ENCODE measurements at regions not wholly inside any gene's neighbourhood (a gene's known extent, or its start where the extent isn't known, plus 50 kb on each side); places are given as distances from the start of the nearest gene placed in this dataset.

- no peak for DNase-seq (ENCODE audit: low read depth)
- TF ChIP-seq CTCF (conservative IDR thresholded peaks at IDR 0.05; ENCODE audit: low read length) = no peak
- no peak overlapping the region for H3K4me3 ChIP-seq (ENCODE audit: low read length)
Observed at GRCh38 chr2:66696374-66696773, 261.4 kb downstream of the MEIS1 start.

DNA sequence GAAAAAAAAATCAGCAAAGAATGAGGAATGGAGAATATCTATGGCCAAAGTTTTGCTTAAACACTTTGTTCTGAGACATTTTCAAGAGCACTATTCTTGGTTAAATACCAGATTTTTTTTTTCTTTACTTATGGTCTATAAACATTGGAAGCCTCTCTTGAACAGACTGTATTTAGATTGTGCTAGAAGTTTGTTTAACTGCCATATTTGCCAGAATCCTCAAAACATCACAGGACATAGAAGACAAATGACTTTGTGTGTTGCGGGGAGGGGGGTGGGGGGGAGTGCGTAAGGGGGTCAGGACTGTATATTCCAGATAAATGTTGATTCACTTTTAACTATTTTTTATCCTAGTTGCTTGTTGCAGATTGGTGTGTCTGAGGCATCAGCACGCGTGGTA, 262.0 kb downstream of the MEIS1 start:
- no peak for DNase-seq (ENCODE audit: low read depth)
- no peak for TF ChIP-seq CTCF (conservative IDR thresholded peaks at IDR 0.05; ENCODE audit: low read length)
- H3K4me3 ChIP-seq (ENCODE audit: low read length) = no peak overlapping the region

DNA sequence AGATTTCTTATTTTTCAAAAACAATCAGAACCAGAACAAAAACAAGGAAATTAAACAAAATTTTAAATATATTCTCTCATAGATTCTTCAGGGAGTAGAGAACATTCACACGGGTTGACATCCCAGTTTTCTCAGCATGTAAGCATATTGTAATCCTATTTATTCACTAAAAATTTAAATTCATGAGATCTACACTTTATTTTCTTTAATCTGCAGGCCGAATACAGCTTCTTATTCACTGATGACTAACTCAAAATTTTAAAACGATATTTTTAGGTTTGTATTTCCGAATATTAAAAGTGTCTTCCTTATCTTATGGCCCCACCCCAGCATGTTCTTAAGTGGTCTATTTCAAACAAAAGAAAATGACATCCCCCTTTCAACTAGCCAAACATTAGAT, 262.4 kb downstream of the MEIS1 start:
- H3K4me3 ChIP-seq (ENCODE audit: low read length) = no peak overlapping the region
- no peak for TF ChIP-seq CTCF (conservative IDR thresholded peaks at IDR 0.05; ENCODE audit: low read length)
- DNase-seq (ENCODE audit: low read depth) = no peak

DNA sequence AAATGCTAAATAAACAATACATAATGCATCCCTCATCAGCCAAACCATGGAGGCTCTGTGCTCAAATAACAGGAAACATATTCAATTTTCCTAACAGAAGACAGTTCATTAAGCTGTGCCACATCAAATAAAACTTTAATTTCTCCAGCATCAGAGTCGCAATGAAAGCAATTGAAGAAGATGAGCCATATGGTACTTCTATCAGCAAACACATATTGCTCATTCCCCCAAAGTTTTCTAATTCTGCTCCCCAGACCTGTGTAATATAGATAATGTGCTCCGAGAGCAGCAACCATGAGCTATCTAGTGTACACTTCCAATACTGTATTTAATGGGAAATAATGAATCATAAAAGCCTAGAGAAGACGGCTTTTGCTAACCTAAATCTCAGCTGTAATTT, 263.2 kb downstream of the MEIS1 start:
- no peak overlapping the region for H3K4me3 ChIP-seq (ENCODE audit: low read length)
- no peak for TF ChIP-seq CTCF (conservative IDR thresholded peaks at IDR 0.05; ENCODE audit: low read length)
- no peak for DNase-seq (ENCODE audit: low read depth)

GRCh38 chr2:66698576-66699239, 263.8 kb downstream of the MEIS1 start:
- no peak for DNase-seq (ENCODE audit: low read depth)
- TF ChIP-seq CTCF (conservative IDR thresholded peaks at IDR 0.05; ENCODE audit: low read length) = no peak
- no peak overlapping the region for H3K4me3 ChIP-seq (ENCODE audit: low read length)

GRCh38 chr2:66699416-66699792, 264.5 kb downstream of the MEIS1 start:
- no peak overlapping the region for H3K4me3 ChIP-seq (ENCODE audit: low read length)
- no peak for DNase-seq (ENCODE audit: low read depth)
- no peak for TF ChIP-seq CTCF (conservative IDR thresholded peaks at IDR 0.05; ENCODE audit: low read length)

GRCh38 chr2:66699793-66700676, 265.1 kb downstream of the MEIS1 start:
- no peak for TF ChIP-seq CTCF (conservative IDR thresholded peaks at IDR 0.05; ENCODE audit: low read length)
- H3K4me3 ChIP-seq (ENCODE audit: low read length) = no peak overlapping the region
- DNase-seq (ENCODE audit: low read depth) = no peak

Data from AG10803 (cell line).